Activated CD8-positive, alpha-beta memory T cell treated with anti-CD3 and anti-CD28 coated beads for 48 hours (primary cell): ENCODE measurements at regions not wholly inside any gene's neighbourhood (a gene's known extent, or its start where the extent isn't known, plus 50 kb on each side); places are given as distances from the start of the nearest gene placed in this dataset.
"Not testable (repeated sequence)": the region's sequence is repeated elsewhere in the genome, so short reads cannot be mapped to it uniquely, and the experiment has no call there.

ENCODE experiments used
- DNase-seq, 3 experiments: peaks; one replicate each; pipeline ENCODE4 v3.0.0-alpha.2; 2020; ENCODE audit warnings: low read depth in 2 of 3, low spot score in 2 of 3

DNA sequence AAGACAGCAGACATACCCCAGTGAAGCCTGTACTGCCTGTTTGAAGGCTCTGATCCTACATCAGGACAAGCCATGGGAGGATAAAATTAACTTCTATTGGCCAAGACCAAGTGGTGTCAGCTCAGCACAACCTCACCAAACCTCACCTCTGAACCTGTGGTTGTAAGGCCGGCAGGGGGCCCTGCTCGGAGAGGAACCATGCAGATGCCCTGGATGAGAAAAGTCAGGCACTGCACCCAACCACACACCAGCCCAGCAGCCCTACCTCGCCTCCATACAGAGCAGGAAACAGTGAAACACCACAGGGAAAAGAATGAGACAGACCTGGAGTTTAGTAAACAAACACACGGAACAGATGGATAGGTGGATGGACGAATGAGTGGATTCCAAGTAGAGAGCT, 70.0 kb upstream of the PAX7 start:
- no peak for DNase-seq

- DNase-seq: no peak
These were observed 68.7 kb upstream of the PAX7 start for GRCh38 chr1:18561967-18562366.

DNA sequence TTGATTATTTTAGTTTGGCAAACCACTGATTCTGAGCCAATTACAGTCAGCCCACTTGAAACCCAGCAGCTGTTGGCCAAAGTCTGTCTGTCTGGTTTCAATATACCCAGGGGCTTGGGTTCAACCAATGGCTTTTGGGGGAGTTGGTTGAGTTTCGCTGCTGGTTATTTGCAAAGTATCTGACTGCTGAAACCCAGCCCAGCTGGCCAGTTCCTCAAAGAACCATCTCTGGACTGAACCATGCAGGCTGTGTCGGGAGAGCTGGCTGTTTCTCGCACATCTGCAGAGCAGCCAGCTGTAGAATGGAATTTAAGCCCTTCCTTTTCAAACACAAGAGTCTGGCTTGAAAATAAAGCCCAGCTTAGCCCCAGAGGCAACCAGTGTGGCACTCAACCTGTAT, 66.0 kb upstream of the PAX7 start:
- no peak for DNase-seq

- no peak for DNase-seq
These were observed 65.3 kb upstream of the PAX7 start for GRCh38 chr1:18565321-18565720.

DNA sequence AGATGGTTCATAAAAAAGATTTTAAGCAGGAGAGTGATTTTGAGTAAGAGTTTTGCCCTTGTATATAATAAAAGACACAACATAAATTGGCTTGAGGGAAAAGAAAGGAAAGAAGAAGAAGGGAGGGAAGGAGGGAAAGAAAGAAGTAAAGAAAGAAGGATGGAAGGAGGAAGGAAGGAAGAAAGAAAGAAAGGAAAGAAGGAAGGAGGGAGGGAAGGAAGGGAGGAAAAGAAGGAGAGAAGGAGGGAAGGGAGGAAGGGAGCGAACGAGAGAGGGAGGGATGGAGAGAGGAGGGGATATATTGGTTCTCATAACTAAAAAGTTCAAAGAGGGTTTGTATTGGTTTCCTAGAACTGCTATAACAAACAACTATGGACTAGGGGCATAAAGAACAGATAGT, 62.2 kb upstream of the PAX7 start:
- no peak for DNase-seq

GRCh38 chr1:18569251-18569650, 61.4 kb upstream of the PAX7 start:
- DNase-seq: no peak

DNA sequence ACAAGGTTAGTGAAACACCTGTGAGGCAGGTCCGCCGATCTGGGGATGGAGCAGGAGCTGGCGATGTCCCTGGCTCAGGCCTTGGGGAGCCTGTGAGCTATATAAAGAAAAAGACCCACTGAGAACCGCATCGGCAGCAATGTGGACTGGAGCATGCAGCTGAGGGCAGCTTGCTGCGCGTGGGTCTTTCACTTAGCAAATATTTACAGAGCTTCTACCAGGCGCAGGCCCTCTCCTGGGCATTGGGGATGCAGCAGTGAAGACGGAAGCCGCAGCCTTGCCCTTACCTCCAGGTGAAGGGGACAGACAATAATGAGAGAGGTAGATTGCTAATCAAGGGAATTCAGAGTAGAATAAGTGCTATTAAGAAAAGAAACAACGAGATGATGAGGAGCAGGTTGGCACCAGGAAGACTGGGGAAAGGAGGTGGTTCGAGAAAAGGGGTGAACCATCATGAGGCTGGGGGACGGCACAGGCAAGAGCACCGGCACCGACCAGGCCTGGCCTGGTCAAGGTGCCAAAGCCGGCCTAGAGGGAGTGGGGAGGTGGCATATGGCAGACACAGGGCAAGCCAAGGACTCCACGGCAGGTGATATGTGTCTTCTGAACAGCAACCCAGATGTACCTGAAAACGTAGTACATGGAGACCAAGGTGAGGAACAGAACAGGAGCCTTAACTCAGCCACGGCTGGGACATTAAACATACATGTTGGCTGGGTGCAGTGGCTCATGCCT, 60.7 kb upstream of the PAX7 start:
- DNase-seq: no peak

- DNase-seq: no peak
These were observed 59.4 kb upstream of the PAX7 start for GRCh38 chr1:18571275-18571674.

DNA sequence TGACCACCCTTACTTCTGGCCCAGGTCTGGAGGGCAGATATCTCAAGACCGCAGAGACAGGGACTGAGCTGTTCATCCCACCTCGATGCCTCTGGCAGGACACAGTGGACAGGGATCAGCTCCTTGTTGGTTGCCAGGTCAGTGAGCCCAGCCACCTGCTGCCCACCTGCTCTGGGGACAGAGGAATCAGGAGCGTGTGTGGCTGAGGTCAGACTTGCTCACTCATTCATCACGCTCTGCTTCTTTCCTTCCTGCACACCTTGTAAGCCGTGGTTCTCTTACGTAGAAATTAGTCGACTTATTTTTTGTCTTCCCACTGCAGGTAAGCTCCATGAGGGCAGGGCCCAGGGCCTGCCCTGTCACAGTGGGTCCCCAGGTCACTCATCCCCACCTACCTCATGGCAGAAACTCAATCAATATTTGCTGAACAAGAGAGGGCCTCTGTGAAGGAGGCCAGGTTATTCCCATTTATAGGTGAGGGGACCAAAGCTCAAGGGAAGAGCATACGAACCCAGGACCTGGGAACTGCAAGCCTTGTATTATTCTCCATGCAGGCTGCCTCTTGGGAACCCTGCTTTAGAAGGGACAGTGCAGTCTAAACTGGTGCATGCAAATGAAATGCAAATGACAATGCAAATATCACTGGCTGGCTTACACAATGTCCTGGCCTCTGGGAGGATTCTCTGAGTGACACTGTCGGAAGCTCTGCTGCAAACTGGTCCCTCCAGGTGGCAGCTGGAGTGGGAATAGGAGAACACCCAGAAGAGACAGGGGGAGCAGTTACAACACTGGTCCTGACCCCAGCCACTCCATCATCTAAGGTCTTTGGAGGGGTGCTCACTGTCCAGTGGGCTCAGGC, 58.4 kb upstream of the PAX7 start:
- DNase-seq: no peak

GRCh38 chr1:18573170-18573569, 57.5 kb upstream of the PAX7 start:
- no peak for DNase-seq

GRCh38 chr1:18574754-18575153, 55.9 kb upstream of the PAX7 start:
- no peak for DNase-seq

GRCh38 chr1:18575620-18576019, 55.0 kb upstream of the PAX7 start:
- peak in 2 of 3 experiments; percentile 10 to 35 for DNase-seq

GRCh38 chr1:18578271-18578670, 52.4 kb upstream of the PAX7 start:
- DNase-seq: no peak

GRCh38 chr1:18579267-18579666, 51.4 kb upstream of the PAX7 start:
- not testable (repeated sequence) for DNase-seq

GRCh38 chr1:18580047-18580446, 50.6 kb upstream of the PAX7 start:
- DNase-seq: no peak

GRCh38 chr1:18580691-18581419, 49.8 kb upstream of the PAX7 start:
- no peak for DNase-seq
